NT2/D1 (cell line): ENCODE measurements at regions not wholly inside any gene's neighbourhood (a gene's known extent, or its start where the extent isn't known, plus 50 kb on each side); places are given as distances from the start of the nearest gene placed in this dataset.

Experiments used
- SUZ12 ChIP-seq: IDR thresholded peaks from 2 replicates; pipeline ENCODE4 v1.6.1; 2011; ENCODE audit not compliant: insufficient read length, insufficient read depth; ENCODE audit errors: extremely low read depth
- YY1 ChIP-seq: IDR thresholded peaks from 2 replicates; pipeline ENCODE4 v1.6.1; 2011; ENCODE audit not compliant: insufficient read length, insufficient read depth
- ZNF274 ChIP-seq: IDR thresholded peaks from 2 replicates; pipeline ENCODE4 v1.6.1; 2011; ENCODE audit warnings: mild to moderate bottlenecking, low read depth, low read length

- TF ChIP-seq ZNF274 (no peak), SUZ12 (no peak), YY1 (no peak)
These were observed 118.2 kb downstream of the KLF13 start for GRCh38 chr15:31444844-31445243.
